DMS53 treated with DMSO at 0.1 percent for 48 hours (cell line): ENCODE measurements at regions not wholly inside any gene's neighbourhood (a gene's known extent, or its start where the extent isn't known, plus 50 kb on each side); places are given as distances from the start of the nearest gene placed in this dataset.

ENCODE experiments used
- DNase-seq: peaks from one replicate; lab custom pipeline; 2025; ENCODE audit not compliant: unreplicated experiment; lab: John Stamatoyannopoulos, UW

- DNase-seq, result no peak
These were observed 845.3 kb upstream of the PTPRD start for GRCh38 chr9:11457825-11458790.

- DNase-seq, result no peak
These were observed 856.9 kb upstream of the PTPRD start for GRCh38 chr9:11469745-11470144.

- no peak for DNase-seq
These were observed 858.5 kb upstream of the PTPRD start for GRCh38 chr9:11471321-11471720.

GRCh38 chr9:11500780-11501179, 888.0 kb upstream of the PTPRD start:
- DNase-seq, result no peak

GRCh38 chr9:11506980-11507379, 894.2 kb upstream of the PTPRD start:
- DNase-seq, result no peak

- DNase-seq, result no peak
These were observed 924.8 kb upstream of the PTPRD start for GRCh38 chr9:11537566-11537965.

- DNase-seq, result no peak
These were observed 930.0 kb upstream of the PTPRD start for GRCh38 chr9:11542781-11543180.

- no peak for DNase-seq
These were observed 933.4 kb upstream of the PTPRD start for GRCh38 chr9:11546231-11546630.

- no peak for DNase-seq
These were observed 936.6 kb upstream of the PTPRD start for GRCh38 chr9:11549311-11549794.

GRCh38 chr9:11551106-11551505, 938.3 kb upstream of the PTPRD start:
- no peak for DNase-seq

- no peak for DNase-seq
These were observed 945.2 kb upstream of the PTPRD start for GRCh38 chr9:11558043-11558442.

- no peak for DNase-seq
These were observed 946.4 kb upstream of the PTPRD start for GRCh38 chr9:11559001-11559776.

GRCh38 chr9:11577522-11577921, 964.7 kb upstream of the PTPRD start:
- peak; percentile 6 for DNase-seq

- no peak for DNase-seq
These were observed 983.0 kb upstream of the PTPRD start for GRCh38 chr9:11595756-11596155.

- no peak for DNase-seq
These were observed 1005.5 kb upstream of the PTPRD start for GRCh38 chr9:11618241-11618805.

- DNase-seq, result no peak
These were observed 1019.9 kb upstream of the PTPRD start for GRCh38 chr9:11632691-11633090.

GRCh38 chr9:11646831-11647230, 1034.0 kb upstream of the PTPRD start:
- DNase-seq, result no peak

GRCh38 chr9:11653867-11654266, 1039.3 kb upstream of the TYRP1 start:
- no peak for DNase-seq

GRCh38 chr9:11663913-11664312, 1029.3 kb upstream of the TYRP1 start:
- DNase-seq, result no peak

- no peak for DNase-seq
These were observed 1016.4 kb upstream of the TYRP1 start for GRCh38 chr9:11676821-11677220.

GRCh38 chr9:11686733-11687132, 1006.5 kb upstream of the TYRP1 start:
- DNase-seq, result no peak

- no peak for DNase-seq
These were observed 996.1 kb upstream of the TYRP1 start for GRCh38 chr9:11697126-11697525.
